ENCODE measurements at regions not wholly inside any gene's neighbourhood (a gene's known extent, or its start where the extent isn't known, plus 50 kb on each side); places are given as distances from the start of the nearest gene placed in this dataset.
A peak's percentile ranks its signal among the peaks of the same experiment; 100 is the strongest.

- Mint-ChIP-seq H3K4me1 (ENCODE audit: low read depth) (no peaks in the 10 kb centered on the region), H3K4me3 (ENCODE audit: low read depth) (no peak overlapping the region), H3K9me3 (ENCODE audit: low read depth) (no peaks in the 10 kb centered on the region), H3K27ac (peak overlapping the region; percentile 46), H3K27me3 (no peaks in the 10 kb centered on the region), H3K36me3 (ENCODE audit: insufficient read depth) (no peaks in the 10 kb centered on the region)
- TF ChIP-seq CTCF (IDR thresholded peaks at IDR 0.05; ENCODE audit: unreplicated experiment), result no peak
- DNase-seq (ENCODE audit: low spot score, unreplicated experiment), result peak; percentile 5
Measured at GRCh38 chr14:104247336-104248202, 109.2 kb downstream of the KIF26A start.

GRCh38 chr14:104248203-104249055, 110.0 kb downstream of the KIF26A start:
- Mint-ChIP-seq H3K27me3 (no peaks in the 10 kb centered on the region), H3K36me3 (ENCODE audit: insufficient read depth) (no peaks in the 10 kb centered on the region), H3K27ac (no peak overlapping the region), H3K9me3 (ENCODE audit: low read depth) (no peaks in the 10 kb centered on the region), H3K4me1 (ENCODE audit: low read depth) (no peaks in the 10 kb centered on the region), H3K4me3 (ENCODE audit: low read depth) (no peak overlapping the region)
- DNase-seq (ENCODE audit: low spot score, unreplicated experiment), result no peak
- TF ChIP-seq CTCF (IDR thresholded peaks at IDR 0.05; ENCODE audit: unreplicated experiment), result no peak

GRCh38 chr14:104249089-104249488, 110.7 kb downstream of the KIF26A start:
- peaks cover 4% of the 10 kb centered on the region for H3K27me3 Mint-ChIP-seq
- H3K36me3 Mint-ChIP-seq (ENCODE audit: insufficient read depth), result no peaks in the 10 kb centered on the region
- H3K4me1 Mint-ChIP-seq (ENCODE audit: low read depth), result no peaks in the 10 kb centered on the region
- no peaks in the 10 kb centered on the region for H3K9me3 Mint-ChIP-seq (ENCODE audit: low read depth)
- no peak for TF ChIP-seq CTCF (IDR thresholded peaks at IDR 0.05; ENCODE audit: unreplicated experiment)
- no peak for DNase-seq (ENCODE audit: low spot score, unreplicated experiment)
- no peak overlapping the region for H3K4me3 Mint-ChIP-seq (ENCODE audit: low read depth)
- H3K27ac Mint-ChIP-seq, result no peak overlapping the region

DNA sequence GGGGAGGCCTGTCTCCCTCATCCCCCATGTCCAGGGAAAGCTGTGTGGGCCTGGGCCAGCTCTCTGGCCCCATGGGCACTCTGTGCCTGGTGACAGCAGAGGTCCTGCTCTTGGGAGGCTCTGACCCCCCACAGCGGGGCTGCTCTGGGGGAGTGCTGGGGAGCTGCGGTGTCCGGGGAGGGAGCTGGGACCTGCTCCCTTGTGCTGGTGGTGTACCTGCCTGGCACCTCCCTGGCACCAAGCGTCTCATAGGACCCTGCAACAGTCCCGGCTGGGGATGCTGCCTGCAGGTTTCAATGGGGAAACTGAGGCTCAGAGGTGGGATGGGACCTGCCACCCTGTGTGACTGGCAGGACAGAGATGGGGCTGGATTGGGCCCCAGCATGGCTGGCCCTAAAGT, 111.3 kb downstream of the KIF26A start:
- Mint-ChIP-seq H3K9me3 (ENCODE audit: low read depth) (no peaks in the 10 kb centered on the region), H3K36me3 (ENCODE audit: insufficient read depth) (no peaks in the 10 kb centered on the region), H3K27ac (no peak overlapping the region), H3K27me3 (peaks cover 8% of the 10 kb centered on the region), H3K4me1 (ENCODE audit: low read depth) (no peaks in the 10 kb centered on the region), H3K4me3 (ENCODE audit: low read depth) (no peak overlapping the region)
- no peak for TF ChIP-seq CTCF (IDR thresholded peaks at IDR 0.05; ENCODE audit: unreplicated experiment)
- no peak for DNase-seq (ENCODE audit: low spot score, unreplicated experiment)

DNA sequence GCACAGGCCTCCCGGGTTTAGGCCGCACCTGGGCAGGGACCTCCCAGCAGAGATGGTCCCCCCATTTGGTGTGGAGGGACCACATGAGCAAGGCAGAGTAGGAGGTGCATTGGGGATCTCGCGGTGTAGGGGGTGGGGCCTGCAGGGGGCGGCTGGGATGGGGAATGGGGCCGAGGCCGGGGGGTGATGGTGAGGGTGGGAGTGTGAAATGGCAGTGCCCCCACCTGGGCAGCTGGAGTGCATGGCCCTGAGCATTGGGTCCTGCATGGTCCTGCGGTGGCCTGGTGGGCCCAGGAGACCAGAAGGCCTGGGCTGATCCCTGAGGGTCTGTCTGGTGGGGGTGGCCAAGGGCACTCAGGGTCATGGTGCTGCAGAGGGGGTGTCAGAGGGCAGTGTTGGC, 111.8 kb downstream of the KIF26A start:
- no peak for TF ChIP-seq CTCF (IDR thresholded peaks at IDR 0.05; ENCODE audit: unreplicated experiment)

More for the DNA sequence above, 111.8 kb downstream of the KIF26A start:
- Mint-ChIP-seq H3K27ac (no peak overlapping the region), H3K27me3 (peaks cover 8% of the 10 kb centered on the region), H3K9me3 (ENCODE audit: low read depth) (no peaks in the 10 kb centered on the region), H3K4me1 (ENCODE audit: low read depth) (no peaks in the 10 kb centered on the region), H3K36me3 (ENCODE audit: insufficient read depth) (no peaks in the 10 kb centered on the region), H3K4me3 (ENCODE audit: low read depth) (no peak overlapping the region)
- no peak for DNase-seq (ENCODE audit: low spot score, unreplicated experiment)
